WTC11 (cell line): ENCODE measurements at regions not wholly inside any gene's neighbourhood (a gene's known extent, or its start where the extent isn't known, plus 50 kb on each side); places are given as distances from the start of the nearest gene placed in this dataset.
"Not testable (repeated sequence)": the region's sequence is repeated elsewhere in the genome, so short reads cannot be mapped to it uniquely, and the experiment has no call there.

Experiments
- ATAC-seq: fragments of 200-7000 bp; cut with Tn5 transposase; 2 replicates; pipeline ENCODE4 v1.10.0; 2021; ENCODE audit warnings: mild to moderate bottlenecking, moderate library complexity
- CTCF ChIA-PET: fragments of 300-600 bp; sonication (Branson Sonifier 250); formaldehyde crosslinking; loops from one replicate; lab custom pipeline; 2021; ENCODE audit warnings: antibody characterized with exemption; lab: Charles Lee
- POLR2A ChIA-PET: fragments of 350-600 bp; sonication (Branson Sonifier 250); formaldehyde crosslinking; loops from one replicate; lab custom pipeline; 2021; ENCODE audit warnings: antibody characterized with exemption; lab: Charles Lee
- DNase-seq: peaks from one replicate; pipeline ENCODE4 v3.0.0; 2021; ENCODE audit warnings: low spot score
- H3K27ac Mint-ChIP-seq: 2 replicates; pipeline ENCODE4 v1.8.0; 2021; ENCODE audit warnings: mixed read lengths
- H3K27me3 Mint-ChIP-seq: 2 replicates; pipeline ENCODE4 v1.8.0; 2021; ENCODE audit warnings: low read depth, mild to moderate bottlenecking, moderate library complexity, mixed read lengths
- H3K36me3 Mint-ChIP-seq: 2 replicates; pipeline ENCODE4 v1.8.0; 2021; ENCODE audit warnings: mixed read lengths
- H3K4me1 Mint-ChIP-seq: 2 replicates; pipeline ENCODE4 v1.8.0; 2022; ENCODE audit warnings: mixed read lengths
- H3K4me3 Mint-ChIP-seq: 2 replicates; pipeline ENCODE4 v1.8.0; 2021; ENCODE audit warnings: mild to moderate bottlenecking, moderate library complexity, mixed read lengths
- H3K9me3 Mint-ChIP-seq: 2 replicates; pipeline ENCODE4 v1.8.0; 2021; ENCODE audit warnings: mixed read lengths
- FOXJ3 ChIP-seq: sonication (generic); formaldehyde crosslinking; IDR thresholded peaks from 2 replicates; pipeline ENCODE4 v1.9.0; 2021; ENCODE audit warnings: missing genetic modification reagents, mild to moderate bottlenecking, borderline replicate concordance
- GABPB1 ChIP-seq: sonication (generic); formaldehyde crosslinking; IDR thresholded peaks from 2 replicates; pipeline ENCODE4 v1.8.1; 2023; ENCODE audit warnings: mild to moderate bottlenecking, missing genetic modification reagents
- GTF2I ChIP-seq: fragments of 250-450 bp; sonication (Bioruptor Pico); conservative IDR thresholded peaks from 2 replicates; pipeline ENCODE4 v1.4.0; 2021; ENCODE audit warnings: mild to moderate bottlenecking
- MXD4 ChIP-seq: fragments of 250-450 bp; sonication (Bioruptor Pico); IDR thresholded peaks from 2 replicates; pipeline ENCODE4 v1.8.0; 2021; ENCODE audit warnings: mild to moderate bottlenecking, moderate library complexity, borderline replicate concordance
- ZNF219 ChIP-seq: sonication (generic); formaldehyde crosslinking; IDR thresholded peaks from 2 replicates; pipeline ENCODE4 v1.8.0; 2023; ENCODE audit warnings: missing genetic modification reagents, mild to moderate bottlenecking, borderline replicate concordance
- ZNF671 ChIP-seq: fragments of 250-450 bp; sonication (Bioruptor Pico); IDR thresholded peaks from 2 replicates; pipeline ENCODE4 v1.8.0; 2021; ENCODE audit warnings: mild to moderate bottlenecking
- TF ChIP-seq, protein P1 (sequence below): sonication (generic); formaldehyde crosslinking; IDR thresholded peaks from 2 replicates; pipeline ENCODE4 v1.8.1; 2023; ENCODE audit warnings: mild to moderate bottlenecking, missing genetic modification reagents, moderate library complexity
- TF ChIP-seq, protein P2 (sequence below): sonication (generic); formaldehyde crosslinking; IDR thresholded peaks from 2 replicates; pipeline ENCODE4 v1.8.0; 2022; ENCODE audit warnings: mild to moderate bottlenecking, missing genetic modification reagents
- TF ChIP-seq, protein P3 (sequence below): sonication (generic); formaldehyde crosslinking; IDR thresholded peaks from 2 replicates; pipeline ENCODE4 v1.8.1; 2023; ENCODE audit warnings: mild to moderate bottlenecking, missing genetic modification reagents, moderate library complexity
- TF ChIP-seq, protein P4 (sequence below): sonication (generic); formaldehyde crosslinking; IDR thresholded peaks from 2 replicates; pipeline ENCODE4 v1.8.0; 2023; ENCODE audit warnings: missing genetic modification reagents, mild to moderate bottlenecking, borderline replicate concordance
- TF ChIP-seq, protein P5 (sequence below): fragments of 250-450 bp; sonication (Bioruptor Pico); IDR thresholded peaks from 2 replicates; pipeline ENCODE4 v1.9.0; 2021; ENCODE audit warnings: mild to moderate bottlenecking, borderline replicate concordance

DNA sequence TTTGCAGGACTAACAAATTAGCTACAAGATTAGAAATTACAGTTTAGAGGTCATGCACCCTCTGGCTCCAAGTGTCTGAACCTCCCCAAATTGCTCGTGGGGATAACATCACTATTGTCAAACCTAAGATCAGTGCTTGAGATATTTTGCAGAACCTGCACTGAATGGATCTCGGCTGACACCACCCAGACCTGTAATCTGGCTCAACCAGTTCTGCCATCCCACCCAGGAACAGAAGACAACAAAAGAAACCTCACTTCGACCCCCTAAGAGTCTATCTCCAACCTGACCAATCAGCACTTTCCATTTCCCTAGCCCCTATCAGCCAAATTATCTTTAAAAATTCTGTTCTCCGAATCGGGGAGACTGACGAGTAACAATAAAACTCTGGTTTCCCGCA lies 318.7 kb downstream of the NAP1L3 start (continued):
- TF ChIP-seq, protein P1, sequence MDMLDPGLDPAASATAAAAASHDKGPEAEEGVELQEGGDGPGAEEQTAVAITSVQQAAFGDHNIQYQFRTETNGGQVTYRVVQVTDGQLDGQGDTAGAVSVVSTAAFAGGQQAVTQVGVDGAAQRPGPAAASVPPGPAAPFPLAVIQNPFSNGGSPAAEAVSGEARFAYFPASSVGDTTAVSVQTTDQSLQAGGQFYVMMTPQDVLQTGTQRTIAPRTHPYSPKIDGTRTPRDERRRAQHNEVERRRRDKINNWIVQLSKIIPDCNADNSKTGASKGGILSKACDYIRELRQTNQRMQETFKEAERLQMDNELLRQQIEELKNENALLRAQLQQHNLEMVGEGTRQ (CRISPR knock-in tag): no peak
- TF ChIP-seq MXD4: no peak
- TF ChIP-seq, protein P2, sequence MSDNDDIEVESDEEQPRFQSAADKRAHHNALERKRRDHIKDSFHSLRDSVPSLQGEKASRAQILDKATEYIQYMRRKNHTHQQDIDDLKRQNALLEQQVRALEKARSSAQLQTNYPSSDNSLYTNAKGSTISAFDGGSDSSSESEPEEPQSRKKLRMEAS (CRISPR knock-in tag): no peak

DNA sequence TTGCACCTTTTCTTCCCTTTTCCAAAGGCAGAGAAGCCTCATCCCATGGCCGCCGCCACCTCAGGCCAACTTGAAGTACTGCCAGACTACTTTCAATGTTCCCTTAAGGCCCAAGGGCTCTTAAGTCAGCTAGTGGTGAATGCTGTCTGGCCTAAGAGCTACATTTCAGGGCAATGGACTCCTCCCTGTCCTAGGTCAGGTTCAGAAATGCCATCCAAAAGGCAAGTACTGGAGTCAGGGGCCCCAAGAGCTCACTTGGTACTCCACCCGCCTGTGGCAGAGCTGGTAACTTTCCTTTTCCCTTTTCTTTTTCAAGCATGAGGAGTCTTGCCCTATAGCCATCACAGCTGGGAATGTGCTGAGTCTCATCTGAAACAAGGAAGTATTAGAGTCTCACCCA lies 327.1 kb downstream of the NAP1L3 start:
- Mint-ChIP-seq H3K36me3 (no peaks in the 10 kb centered on the region), H3K27ac (no peak overlapping the region)

DNA sequence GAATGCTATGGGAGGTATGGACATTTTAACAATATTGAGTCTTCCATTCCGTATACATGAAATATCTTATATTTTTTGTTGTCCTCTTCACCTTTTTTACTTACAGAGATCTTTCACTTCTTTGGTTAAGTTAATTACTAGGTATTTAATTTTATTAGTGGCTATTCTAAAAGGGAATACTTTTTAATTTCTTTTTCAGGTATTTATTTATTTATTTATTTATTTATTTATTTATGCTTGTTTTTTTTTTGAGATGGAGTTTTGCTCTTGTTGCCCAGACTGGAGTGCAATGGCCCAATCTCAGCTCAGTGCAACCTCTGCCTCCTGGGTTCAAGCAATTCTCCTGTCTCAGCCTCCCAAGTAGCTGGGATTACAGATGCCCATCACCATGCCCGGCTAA lies 329.1 kb downstream of the NAP1L3 start:
- POLR2A ChIA-PET, H3K27ac Mint-ChIP-seq, H3K27me3 Mint-ChIP-seq, H3K9me3 Mint-ChIP-seq, H3K4me3 Mint-ChIP-seq, H3K36me3 Mint-ChIP-seq, ATAC-seq, CTCF ChIA-PET, DNase-seq, H3K4me1 Mint-ChIP-seq: not testable (repeated sequence)

More for the DNA sequence above, 327.1 kb downstream of the NAP1L3 start:
- POLR2A ChIA-PET: no interaction called here
- DNase-seq (no peak), ATAC-seq (no peak)
- H3K4me3 Mint-ChIP-seq: no peak overlapping the region
- H3K27me3 Mint-ChIP-seq: no peaks in the 10 kb centered on the region
- CTCF ChIA-PET: no interaction called here
- peaks cover 3% of the 10 kb centered on the region; the same call in 1 of the 2 replicates for H3K9me3 Mint-ChIP-seq
- no peak for TF ChIP-seq ZNF219 (CRISPR knock-in tag)
- no peak for TF ChIP-seq FOXJ3 (CRISPR knock-in tag)
- no peak for TF ChIP-seq GTF2I (CRISPR knock-in tag)
- no peak for TF ChIP-seq ZNF671 (CRISPR knock-in tag)
- TF ChIP-seq, protein P3, sequence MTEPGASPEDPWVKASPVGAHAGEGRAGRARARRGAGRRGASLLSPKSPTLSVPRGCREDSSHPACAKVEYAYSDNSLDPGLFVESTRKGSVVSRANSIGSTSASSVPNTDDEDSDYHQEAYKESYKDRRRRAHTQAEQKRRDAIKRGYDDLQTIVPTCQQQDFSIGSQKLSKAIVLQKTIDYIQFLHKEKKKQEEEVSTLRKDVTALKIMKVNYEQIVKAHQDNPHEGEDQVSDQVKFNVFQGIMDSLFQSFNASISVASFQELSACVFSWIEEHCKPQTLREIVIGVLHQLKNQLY (CRISPR knock-in tag): no peak
- TF ChIP-seq, protein P4, sequence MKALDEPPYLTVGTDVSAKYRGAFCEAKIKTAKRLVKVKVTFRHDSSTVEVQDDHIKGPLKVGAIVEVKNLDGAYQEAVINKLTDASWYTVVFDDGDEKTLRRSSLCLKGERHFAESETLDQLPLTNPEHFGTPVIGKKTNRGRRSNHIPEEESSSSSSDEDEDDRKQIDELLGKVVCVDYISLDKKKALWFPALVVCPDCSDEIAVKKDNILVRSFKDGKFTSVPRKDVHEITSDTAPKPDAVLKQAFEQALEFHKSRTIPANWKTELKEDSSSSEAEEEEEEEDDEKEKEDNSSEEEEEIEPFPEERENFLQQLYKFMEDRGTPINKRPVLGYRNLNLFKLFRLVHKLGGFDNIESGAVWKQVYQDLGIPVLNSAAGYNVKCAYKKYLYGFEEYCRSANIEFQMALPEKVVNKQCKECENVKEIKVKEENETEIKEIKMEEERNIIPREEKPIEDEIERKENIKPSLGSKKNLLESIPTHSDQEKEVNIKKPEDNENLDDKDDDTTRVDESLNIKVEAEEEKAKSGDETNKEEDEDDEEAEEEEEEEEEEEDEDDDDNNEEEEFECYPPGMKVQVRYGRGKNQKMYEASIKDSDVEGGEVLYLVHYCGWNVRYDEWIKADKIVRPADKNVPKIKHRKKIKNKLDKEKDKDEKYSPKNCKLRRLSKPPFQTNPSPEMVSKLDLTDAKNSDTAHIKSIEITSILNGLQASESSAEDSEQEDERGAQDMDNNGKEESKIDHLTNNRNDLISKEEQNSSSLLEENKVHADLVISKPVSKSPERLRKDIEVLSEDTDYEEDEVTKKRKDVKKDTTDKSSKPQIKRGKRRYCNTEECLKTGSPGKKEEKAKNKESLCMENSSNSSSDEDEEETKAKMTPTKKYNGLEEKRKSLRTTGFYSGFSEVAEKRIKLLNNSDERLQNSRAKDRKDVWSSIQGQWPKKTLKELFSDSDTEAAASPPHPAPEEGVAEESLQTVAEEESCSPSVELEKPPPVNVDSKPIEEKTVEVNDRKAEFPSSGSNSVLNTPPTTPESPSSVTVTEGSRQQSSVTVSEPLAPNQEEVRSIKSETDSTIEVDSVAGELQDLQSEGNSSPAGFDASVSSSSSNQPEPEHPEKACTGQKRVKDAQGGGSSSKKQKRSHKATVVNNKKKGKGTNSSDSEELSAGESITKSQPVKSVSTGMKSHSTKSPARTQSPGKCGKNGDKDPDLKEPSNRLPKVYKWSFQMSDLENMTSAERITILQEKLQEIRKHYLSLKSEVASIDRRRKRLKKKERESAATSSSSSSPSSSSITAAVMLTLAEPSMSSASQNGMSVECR (CRISPR knock-in tag): no peak
- TF ChIP-seq GABPB1: no peak
- TF ChIP-seq, protein P5, sequence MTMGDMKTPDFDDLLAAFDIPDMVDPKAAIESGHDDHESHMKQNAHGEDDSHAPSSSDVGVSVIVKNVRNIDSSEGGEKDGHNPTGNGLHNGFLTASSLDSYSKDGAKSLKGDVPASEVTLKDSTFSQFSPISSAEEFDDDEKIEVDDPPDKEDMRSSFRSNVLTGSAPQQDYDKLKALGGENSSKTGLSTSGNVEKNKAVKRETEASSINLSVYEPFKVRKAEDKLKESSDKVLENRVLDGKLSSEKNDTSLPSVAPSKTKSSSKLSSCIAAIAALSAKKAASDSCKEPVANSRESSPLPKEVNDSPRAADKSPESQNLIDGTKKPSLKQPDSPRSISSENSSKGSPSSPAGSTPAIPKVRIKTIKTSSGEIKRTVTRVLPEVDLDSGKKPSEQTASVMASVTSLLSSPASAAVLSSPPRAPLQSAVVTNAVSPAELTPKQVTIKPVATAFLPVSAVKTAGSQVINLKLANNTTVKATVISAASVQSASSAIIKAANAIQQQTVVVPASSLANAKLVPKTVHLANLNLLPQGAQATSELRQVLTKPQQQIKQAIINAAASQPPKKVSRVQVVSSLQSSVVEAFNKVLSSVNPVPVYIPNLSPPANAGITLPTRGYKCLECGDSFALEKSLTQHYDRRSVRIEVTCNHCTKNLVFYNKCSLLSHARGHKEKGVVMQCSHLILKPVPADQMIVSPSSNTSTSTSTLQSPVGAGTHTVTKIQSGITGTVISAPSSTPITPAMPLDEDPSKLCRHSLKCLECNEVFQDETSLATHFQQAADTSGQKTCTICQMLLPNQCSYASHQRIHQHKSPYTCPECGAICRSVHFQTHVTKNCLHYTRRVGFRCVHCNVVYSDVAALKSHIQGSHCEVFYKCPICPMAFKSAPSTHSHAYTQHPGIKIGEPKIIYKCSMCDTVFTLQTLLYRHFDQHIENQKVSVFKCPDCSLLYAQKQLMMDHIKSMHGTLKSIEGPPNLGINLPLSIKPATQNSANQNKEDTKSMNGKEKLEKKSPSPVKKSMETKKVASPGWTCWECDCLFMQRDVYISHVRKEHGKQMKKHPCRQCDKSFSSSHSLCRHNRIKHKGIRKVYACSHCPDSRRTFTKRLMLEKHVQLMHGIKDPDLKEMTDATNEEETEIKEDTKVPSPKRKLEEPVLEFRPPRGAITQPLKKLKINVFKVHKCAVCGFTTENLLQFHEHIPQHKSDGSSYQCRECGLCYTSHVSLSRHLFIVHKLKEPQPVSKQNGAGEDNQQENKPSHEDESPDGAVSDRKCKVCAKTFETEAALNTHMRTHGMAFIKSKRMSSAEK: no peak
- H3K4me1 Mint-ChIP-seq: peaks cover 11% of the 10 kb centered on the region
